ENCODE measurements at regions not wholly inside any gene's neighbourhood (a gene's known extent, or its start where the extent isn't known, plus 50 kb on each side); places are given as distances from the start of the nearest gene placed in this dataset.

GRCh38 chrX:44085209-44085608 is 112.0 kb upstream of the NDP start:
- Histone ChIP-seq H3K9me3 (no peaks in the 10 kb centered on the region), H3K4me1 (no peaks in the 10 kb centered on the region), H3K27ac (no peak overlapping the region), H3K36me3 (no peaks in the 10 kb centered on the region), H3K27me3 (peaks cover 0 to 25% of the 10 kb centered on the region in 2 donors), H3K4me3 (no peak overlapping the region)
- intact Hi-C loops (cut with DNase I; ENCODE audit: low total_unique reads): no loop called here
- TF ChIP-seq POLR2A (IDR thresholded peaks at IDR 0.05) (no peak), CTCF (IDR thresholded peaks at IDR 0.05) (no peak), POLR2AphosphoS5 (IDR thresholded peaks at IDR 0.05) (no peak)
- DNase-seq (ENCODE audit: low spot score in 2 of 2): no peak

GRCh38 chrX:44082829-44083228 is 109.6 kb upstream of the NDP start:
- intact Hi-C loops (cut with DNase I; ENCODE audit: low total_unique reads): no loop called here
- Histone ChIP-seq H3K27me3 (peaks cover 0 to 26% of the 10 kb centered on the region in 2 donors), H3K27ac (no peak overlapping the region), H3K36me3 (no peaks in the 10 kb centered on the region), H3K9me3 (no peaks in the 10 kb centered on the region), H3K4me3 (no peak overlapping the region), H3K4me1 (no peaks in the 10 kb centered on the region)
- no peak for TF ChIP-seq POLR2A (IDR thresholded peaks at IDR 0.05)
- no peak for TF ChIP-seq CTCF (IDR thresholded peaks at IDR 0.05)
- TF ChIP-seq POLR2AphosphoS5 (IDR thresholded peaks at IDR 0.05): no peak
- no peak for DNase-seq (ENCODE audit: low spot score in 2 of 2)

- no peak overlapping the region for H3K4me3 ChIP-seq
These were observed 106.9 kb upstream of the NDP start for GRCh38 chrX:44080083-44080482.

GRCh38 chrX:44072631-44073030 is 99.4 kb upstream of the NDP start:
- Histone ChIP-seq H3K27ac (no peak overlapping the region), H3K36me3 (no peaks in the 10 kb centered on the region), H3K4me1 (no peaks in the 10 kb centered on the region), H3K4me3 (no peak overlapping the region), H3K27me3 (peaks cover 0 to 47% of the 10 kb centered on the region in 2 donors), H3K9me3 (no peaks in the 10 kb centered on the region)
- TF ChIP-seq POLR2AphosphoS5 (IDR thresholded peaks at IDR 0.05) (no peak), POLR2A (IDR thresholded peaks at IDR 0.05) (no peak), CTCF (IDR thresholded peaks at IDR 0.05) (no peak)
- no peak for DNase-seq (ENCODE audit: low spot score in 2 of 2)
- intact Hi-C loops (cut with DNase I; ENCODE audit: low total_unique reads): no loop called here

More at GRCh38 chrX:44080083-44080482, 106.9 kb upstream of the NDP start:
- Histone ChIP-seq H3K27ac (no peak overlapping the region), H3K4me1 (no peaks in the 10 kb centered on the region), H3K27me3 (peaks cover 0 to 21% of the 10 kb centered on the region in 2 donors), H3K9me3 (no peaks in the 10 kb centered on the region), H3K36me3 (no peaks in the 10 kb centered on the region)
- TF ChIP-seq CTCF (IDR thresholded peaks at IDR 0.05): no peak
- TF ChIP-seq POLR2AphosphoS5 (IDR thresholded peaks at IDR 0.05): no peak
- no peak for TF ChIP-seq POLR2A (IDR thresholded peaks at IDR 0.05)
- intact Hi-C loops (cut with DNase I; ENCODE audit: low total_unique reads): no loop called here
- no peak for DNase-seq (ENCODE audit: low spot score in 2 of 2)

- no peak overlapping the region for H3K4me3 ChIP-seq
- DNase-seq (ENCODE audit: low spot score in 2 of 2): no peak
These were observed 98.8 kb upstream of the NDP start for GRCh38 chrX:44071847-44072551.

More at GRCh38 chrX:44071847-44072551, 98.8 kb upstream of the NDP start:
- TF ChIP-seq POLR2AphosphoS5 (IDR thresholded peaks at IDR 0.05) (no peak), CTCF (IDR thresholded peaks at IDR 0.05) (no peak), POLR2A (IDR thresholded peaks at IDR 0.05) (no peak)
- Histone ChIP-seq H3K36me3 (no peaks in the 10 kb centered on the region), H3K4me1 (no peaks in the 10 kb centered on the region), H3K27ac (no peak overlapping the region), H3K27me3 (peaks cover 0 to 47% of the 10 kb centered on the region in 2 donors), H3K9me3 (no peaks in the 10 kb centered on the region)
- intact Hi-C loops (cut with DNase I; ENCODE audit: low total_unique reads): no loop called here
